Esophagus (tissue), 2 donors: ENCODE measurements at regions not wholly inside any gene's neighbourhood (a gene's known extent, or its start where the extent isn't known, plus 50 kb on each side); places are given as distances from the start of the nearest gene placed in this dataset.

Experiments
- H3K27ac ChIP-seq, 2 donors: one replicate each; pipeline ENCODE4 v1.5.1; 2013; ENCODE audit warnings: low read depth in 2 of 2, mild to moderate bottlenecking in 2 of 2, inconsistent platforms in 1 of 2, low read length in 1 of 2, moderate library complexity in 1 of 2
- H3K27me3 ChIP-seq, 2 donors: one replicate each; pipeline ENCODE4 v1.6.1; 2013; ENCODE audit warnings: low read length in 2 of 2, control low read depth in 1 of 2, mild to moderate bottlenecking in 1 of 2; ENCODE audit not compliant: insufficient read depth in 2 of 2, control insufficient read depth in 1 of 2
- H3K36me3 ChIP-seq, 2 donors: one replicate each; pipeline ENCODE4 v1.6.1; 2013; ENCODE audit warnings: low read length in 1 of 2; ENCODE audit not compliant: control insufficient read depth in 2 of 2, insufficient read depth in 2 of 2
- H3K4me1 ChIP-seq, 2 donors: one replicate each; pipeline ENCODE4 v1.6.1; 2013; ENCODE audit warnings: low read length in 1 of 2; ENCODE audit not compliant: control insufficient read depth in 2 of 2, insufficient read depth in 2 of 2
- H3K4me3 ChIP-seq, 2 donors: one replicate each; pipeline ENCODE4 v1.5.1; 2013; ENCODE audit warnings: low read length in 2 of 2, mild to moderate bottlenecking in 2 of 2, low read depth in 1 of 2, moderate library complexity in 1 of 2
- H3K9me3 ChIP-seq, 2 donors: one replicate each; pipeline ENCODE4 v1.6.1; 2013; ENCODE audit warnings: mild to moderate bottlenecking in 2 of 2, low read depth in 1 of 2, low read length in 1 of 2, moderate library complexity in 1 of 2; ENCODE audit not compliant: control insufficient read depth in 2 of 2, insufficient read depth in 1 of 2
- WGBS, 2 donors: extraction: QIAGEN DNeasy Blood & Tissue Kit; methylation state at CpG; one replicate each; pipeline ENCODE4 v1.1.7; 2013; 5-methylcytosine and 5-hydroxymethylcytosine counted together
- donor health status: healthy with polysubstance abuse.
- donor health status: Bipolar disorder and iron deficiency.

- Histone ChIP-seq H3K9me3 (peaks cover 3% of the 10 kb centered on the region in 2 donors), H3K27ac (no peak overlapping the region), H3K36me3 (no peaks in the 10 kb centered on the region), H3K4me3 (no peak overlapping the region), H3K27me3 (no peaks in the 10 kb centered on the region), H3K4me1 (no peaks in the 10 kb centered on the region)
- WGBS, 2 donors: 65 to 67% methylated on average over 4 of the region's 4 CpGs
Measured at GRCh38 chr13:55440465-55441085, 1700.1 kb upstream of the PRR20A start.

GRCh38 chr13:55464222-55464621 lies 1676.5 kb upstream of the PRR20A start:
- H3K27ac ChIP-seq: no peak overlapping the region
- 58 to 63% methylated on average over 3 of the region's 3 CpGs for WGBS, 2 donors
- no peak overlapping the region for H3K4me3 ChIP-seq
- H3K27me3 ChIP-seq: no peaks in the 10 kb centered on the region
- no peaks in the 10 kb centered on the region for H3K4me1 ChIP-seq
- no peaks in the 10 kb centered on the region for H3K9me3 ChIP-seq
- no peaks in the 10 kb centered on the region for H3K36me3 ChIP-seq

- Histone ChIP-seq H3K4me1 (no peaks in the 10 kb centered on the region), H3K36me3 (no peaks in the 10 kb centered on the region), H3K27me3 (no peaks in the 10 kb centered on the region), H3K27ac (no peak overlapping the region), H3K9me3 (no peaks in the 10 kb centered on the region), H3K4me3 (no peak overlapping the region)
- WGBS, 2 donors: 84 to 97% methylated on average over 2 of the region's 2 CpGs
Measured at GRCh38 chr13:55467476-55467875, 1673.2 kb upstream of the PRR20A start.

- WGBS, 2 donors: 50 to 61% methylated on average over 3 of the region's 3 CpGs
- Histone ChIP-seq H3K27me3 (no peaks in the 10 kb centered on the region), H3K9me3 (no peaks in the 10 kb centered on the region)
Measured at GRCh38 chr13:55483626-55484158, 1657.0 kb upstream of the PRR20A start.

GRCh38 chr13:55493297-55493696 lies 1647.4 kb upstream of the PRR20A start:
- WGBS, 2 donors: 81 to 92% methylated on average over 3 of the region's 3 CpGs
- Histone ChIP-seq H3K4me1 (no peaks in the 10 kb centered on the region), H3K9me3 (no peaks in the 10 kb centered on the region), H3K27ac (no peak overlapping the region), H3K4me3 (no peak overlapping the region), H3K36me3 (no peaks in the 10 kb centered on the region), H3K27me3 (no peaks in the 10 kb centered on the region)

More at GRCh38 chr13:55483626-55484158, 1657.0 kb upstream of the PRR20A start:
- Histone ChIP-seq H3K4me3 (no peak overlapping the region), H3K4me1 (no peaks in the 10 kb centered on the region), H3K36me3 (no peaks in the 10 kb centered on the region), H3K27ac (no peak overlapping the region)

- Histone ChIP-seq H3K27ac (no peak overlapping the region), H3K9me3 (no peaks in the 10 kb centered on the region), H3K4me1 (no peaks in the 10 kb centered on the region), H3K4me3 (no peak overlapping the region), H3K36me3 (no peaks in the 10 kb centered on the region), H3K27me3 (no peaks in the 10 kb centered on the region)
- WGBS, 2 donors: 73 to 78% methylated on average over 3 of the region's 3 CpGs
Measured at GRCh38 chr13:55497486-55497885, 1643.2 kb upstream of the PRR20A start.

- 77 to 79% methylated on average over 2 of the region's 2 CpGs for WGBS, 2 donors
- Histone ChIP-seq H3K27ac (no peak overlapping the region), H3K4me1 (no peaks in the 10 kb centered on the region), H3K36me3 (no peaks in the 10 kb centered on the region), H3K9me3 (peaks cover 0 to under 1% of the 10 kb centered on the region in 2 donors), H3K27me3 (no peaks in the 10 kb centered on the region), H3K4me3 (no peak overlapping the region)
Measured at GRCh38 chr13:55500694-55501093, 1640.0 kb upstream of the PRR20A start.

- Histone ChIP-seq H3K4me3 (no peak overlapping the region), H3K27ac (no peak overlapping the region), H3K9me3 (no peaks in the 10 kb centered on the region), H3K4me1 (no peaks in the 10 kb centered on the region), H3K36me3 (no peaks in the 10 kb centered on the region), H3K27me3 (no peaks in the 10 kb centered on the region)
- 17 to 38% methylated on average over 1 of the region's 1 CpG for WGBS, 2 donors
Measured at GRCh38 chr13:55516610-55517009, 1624.1 kb upstream of the PRR20A start.

- WGBS, 2 donors: 62 to 75% methylated on average over 1 of the region's 1 CpG
- no peak overlapping the region for H3K4me3 ChIP-seq
- no peaks in the 10 kb centered on the region for H3K4me1 ChIP-seq
- no peaks in the 10 kb centered on the region for H3K36me3 ChIP-seq
- no peaks in the 10 kb centered on the region for H3K9me3 ChIP-seq
- H3K27me3 ChIP-seq: no peaks in the 10 kb centered on the region
- H3K27ac ChIP-seq: no peak overlapping the region
Measured at GRCh38 chr13:55517312-55517711, 1623.4 kb upstream of the PRR20A start.

GRCh38 chr13:55528434-55528833 lies 1612.3 kb upstream of the PRR20A start:
- no peak overlapping the region for H3K27ac ChIP-seq
- WGBS, 2 donors: 76 to 89% methylated on average over 1 of the region's 1 CpG
- no peaks in the 10 kb centered on the region for H3K36me3 ChIP-seq
- no peaks in the 10 kb centered on the region for H3K27me3 ChIP-seq
- no peak overlapping the region for H3K4me3 ChIP-seq
- H3K9me3 ChIP-seq: no peaks in the 10 kb centered on the region
- no peaks in the 10 kb centered on the region for H3K4me1 ChIP-seq
